ENCODE measurements at regions not wholly inside any gene's neighbourhood (a gene's known extent, or its start where the extent isn't known, plus 50 kb on each side); places are given as distances from the start of the nearest gene placed in this dataset.

GRCh38 chr4:55754754-55755350 is 64.7 kb upstream of the EXOC1L start:
- no peak for DNase-seq (ENCODE audit: low spot score)

DNA sequence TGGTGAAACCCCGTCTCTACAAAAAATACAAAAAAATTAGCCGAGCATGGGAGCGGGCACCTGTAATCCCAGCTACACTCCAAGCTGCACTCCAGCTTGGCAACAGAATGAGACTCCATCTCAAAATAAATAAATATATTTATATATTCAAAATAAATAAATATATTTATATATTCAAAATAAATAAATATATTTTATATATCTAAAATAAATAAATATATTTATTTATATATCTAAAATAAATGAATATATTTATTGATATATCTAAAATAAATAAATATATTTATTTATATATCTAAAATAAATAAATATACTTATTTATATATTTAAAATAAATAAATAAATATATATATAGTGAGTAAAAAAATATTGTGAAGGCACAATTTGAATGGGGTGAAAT is 63.4 kb upstream of the EXOC1L start:
- DNase-seq (ENCODE audit: low spot score), result no peak

GRCh38 chr4:55757356-55757952 is 62.1 kb upstream of the EXOC1L start:
- no peak for DNase-seq (ENCODE audit: low spot score)

GRCh38 chr4:55758066-55758465 is 61.5 kb upstream of the EXOC1L start:
- DNase-seq (ENCODE audit: low spot score), result no peak

DNA sequence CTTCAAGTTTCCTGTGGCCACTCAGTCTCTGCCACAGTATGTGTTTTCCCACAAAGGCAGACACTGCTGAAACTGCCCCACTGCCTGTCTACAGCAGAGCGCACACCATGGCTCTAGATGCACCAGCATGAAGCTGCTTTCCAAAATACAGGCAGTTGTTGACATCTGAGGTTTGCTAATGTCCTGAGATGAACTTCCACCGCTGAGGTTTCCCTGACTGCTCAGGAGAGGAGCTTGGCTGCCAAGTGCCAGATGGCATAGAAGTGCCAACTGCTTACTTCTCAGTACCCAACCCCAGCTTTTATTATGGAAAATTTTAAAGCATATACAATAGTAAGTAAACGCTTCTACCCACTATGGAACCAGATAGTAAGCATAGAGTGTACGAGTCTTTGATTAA is 61.0 kb upstream of the EXOC1L start:
- DNase-seq (ENCODE audit: low spot score), result no peak

DNA sequence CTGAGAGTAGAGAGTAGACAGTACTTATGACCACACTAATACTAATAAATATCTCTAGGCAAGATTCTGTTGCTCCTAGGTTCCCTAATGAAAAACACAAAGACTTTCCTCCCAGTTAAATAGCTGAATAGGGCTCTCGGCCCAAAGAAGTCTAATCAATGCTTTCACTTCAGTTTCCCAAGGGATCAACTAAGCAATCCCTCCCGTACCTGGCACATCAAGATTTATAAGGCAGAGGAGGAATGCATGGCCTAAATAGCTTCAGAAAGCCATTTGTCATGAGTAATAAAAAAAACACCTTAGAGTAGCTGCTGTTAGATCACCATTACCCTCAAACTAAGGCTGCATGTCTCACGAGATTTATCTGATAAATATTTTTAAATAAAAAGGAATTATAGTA is 56.8 kb upstream of the EXOC1L start:
- no peak for DNase-seq (ENCODE audit: low spot score)

DNA sequence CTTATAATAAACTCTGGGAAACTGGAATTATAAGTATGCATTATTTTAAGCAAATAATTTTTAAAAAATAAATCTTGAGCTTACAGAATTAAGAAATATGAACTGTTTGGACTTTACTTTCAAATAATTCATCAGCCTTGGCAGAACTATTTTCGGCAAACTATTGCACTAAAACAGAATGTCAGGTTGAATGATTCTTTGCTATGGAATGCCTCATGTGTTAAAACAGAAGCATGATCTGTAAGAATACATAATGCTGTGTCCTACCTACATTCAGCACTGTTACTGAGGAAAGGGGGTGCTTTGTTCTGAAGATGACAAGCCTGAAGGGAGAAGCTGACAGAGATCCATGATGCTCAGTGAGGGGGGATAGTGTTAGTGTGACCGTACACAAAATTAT is 55.6 kb upstream of the EXOC1L start:
- DNase-seq (ENCODE audit: low spot score), result no peak

DNA sequence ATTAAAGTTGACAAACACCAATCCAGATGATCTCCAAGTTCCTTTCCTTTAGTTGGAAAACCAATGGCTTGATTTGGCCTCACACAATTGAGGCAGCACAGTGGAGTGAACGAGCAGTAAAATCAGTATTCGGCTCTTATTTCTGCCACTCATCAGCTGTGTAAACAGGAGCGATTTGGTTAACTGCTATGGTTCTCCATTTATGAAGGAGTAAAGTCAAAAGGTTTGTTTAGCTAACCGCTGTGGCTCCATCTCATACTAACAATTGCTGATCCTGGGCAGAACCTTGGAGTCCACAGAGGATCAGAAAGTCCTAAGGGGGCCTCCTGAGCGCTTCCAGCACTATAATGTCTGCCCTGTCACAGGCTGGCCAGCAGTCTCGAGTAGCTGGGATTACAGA is 54.5 kb upstream of the EXOC1L start:
- no peak for DNase-seq (ENCODE audit: low spot score)

- peak; percentile 6 for DNase-seq (ENCODE audit: low spot score)
Measured at GRCh38 chr4:55768291-55768690, 51.3 kb upstream of the EXOC1L start.

Measured in LoVo (cell line).